Body of pancreas (tissue), 4 donors: ENCODE measurements at regions not wholly inside any gene's neighbourhood (a gene's known extent, or its start where the extent isn't known, plus 50 kb on each side); places are given as distances from the start of the nearest gene placed in this dataset.
"Not testable (repeated sequence)": the region's sequence is repeated elsewhere in the genome, so short reads cannot be mapped to it uniquely, and the experiment has no call there.

Experiments
- POLR2A ChIP-seq, 3 donors: fragments of 450-650 bp; IDR thresholded peaks; one replicate each; pipeline ENCODE4 v1.6.1; 2016; ENCODE audit warnings: antibody characterized with exemption in 3 of 3, mild to moderate bottlenecking in 2 of 3
- TF ChIP-seq, protein P1 (sequence below), 7 experiments: fragments of 450-650 bp in 4 of 7; fragments of 200-600 bp in 3 of 7; sonication (generic) in 3 of 7; IDR thresholded peaks; one replicate each; pipeline ENCODE4 v1.5.1; 2016 to 2019; ENCODE audit warnings: antibody characterized with exemption in 7 of 7

DNA sequence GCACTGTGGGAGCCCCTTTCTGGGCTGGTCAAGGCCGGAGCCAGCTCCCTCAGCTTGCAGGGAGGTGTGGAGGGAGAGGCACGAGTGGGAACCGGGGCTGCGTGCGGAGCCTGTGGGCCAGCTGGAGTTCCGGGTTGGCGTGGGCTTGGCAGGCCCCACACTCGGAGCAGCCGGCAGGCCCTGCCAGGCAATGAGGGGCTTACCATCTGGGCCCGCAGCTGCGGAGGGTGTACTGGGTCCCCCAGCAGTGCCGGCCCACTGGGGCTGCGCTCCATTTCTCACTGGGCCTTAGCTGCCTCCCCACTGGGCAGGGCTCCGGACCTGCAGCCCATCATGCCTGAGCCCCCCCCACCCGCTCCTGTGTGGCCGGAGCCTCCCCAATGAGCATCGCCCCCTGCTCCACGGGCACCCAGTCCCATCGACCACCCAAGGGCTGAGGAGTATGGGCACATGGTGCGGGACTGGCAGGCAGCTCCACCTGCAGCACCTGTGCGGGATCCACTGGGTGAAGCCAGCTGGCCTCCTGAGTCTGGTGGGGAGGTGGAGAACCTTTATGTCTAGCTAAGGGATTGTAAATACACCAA is 693.8 kb upstream of the GNPDA2 start:
- TF ChIP-seq, protein P1, sequence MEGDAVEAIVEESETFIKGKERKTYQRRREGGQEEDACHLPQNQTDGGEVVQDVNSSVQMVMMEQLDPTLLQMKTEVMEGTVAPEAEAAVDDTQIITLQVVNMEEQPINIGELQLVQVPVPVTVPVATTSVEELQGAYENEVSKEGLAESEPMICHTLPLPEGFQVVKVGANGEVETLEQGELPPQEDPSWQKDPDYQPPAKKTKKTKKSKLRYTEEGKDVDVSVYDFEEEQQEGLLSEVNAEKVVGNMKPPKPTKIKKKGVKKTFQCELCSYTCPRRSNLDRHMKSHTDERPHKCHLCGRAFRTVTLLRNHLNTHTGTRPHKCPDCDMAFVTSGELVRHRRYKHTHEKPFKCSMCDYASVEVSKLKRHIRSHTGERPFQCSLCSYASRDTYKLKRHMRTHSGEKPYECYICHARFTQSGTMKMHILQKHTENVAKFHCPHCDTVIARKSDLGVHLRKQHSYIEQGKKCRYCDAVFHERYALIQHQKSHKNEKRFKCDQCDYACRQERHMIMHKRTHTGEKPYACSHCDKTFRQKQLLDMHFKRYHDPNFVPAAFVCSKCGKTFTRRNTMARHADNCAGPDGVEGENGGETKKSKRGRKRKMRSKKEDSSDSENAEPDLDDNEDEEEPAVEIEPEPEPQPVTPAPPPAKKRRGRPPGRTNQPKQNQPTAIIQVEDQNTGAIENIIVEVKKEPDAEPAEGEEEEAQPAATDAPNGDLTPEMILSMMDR (IDR thresholded peaks at IDR 0.05) = not testable (repeated sequence)
- TF ChIP-seq POLR2A (IDR thresholded peaks at IDR 0.05) = not testable (repeated sequence)
